Hippocampal formation (tissue), 2 donors: ENCODE measurements at regions not wholly inside any gene's neighbourhood (a gene's known extent, or its start where the extent isn't known, plus 50 kb on each side); places are given as distances from the start of the nearest gene placed in this dataset.

Source experiments
- DNase-seq, 2 donors: peaks; one replicate each; lab custom pipeline; 2025; lab: John Stamatoyannopoulos, UW

- DNase-seq, result no peak
Measured at GRCh38 chr1:98382986-98383740, 278.4 kb upstream of the SNX7 start.

- DNase-seq, result no peak
Measured at GRCh38 chr1:98382586-98382985, 278.9 kb upstream of the SNX7 start.

GRCh38 chr1:98374098-98374497 is 287.4 kb upstream of the SNX7 start:
- DNase-seq, result no peak

- no peak for DNase-seq
Measured at GRCh38 chr1:98373056-98373455, 288.5 kb upstream of the SNX7 start.

- no peak for DNase-seq
Measured at GRCh38 chr1:98371764-98372163, 289.8 kb upstream of the SNX7 start.

GRCh38 chr1:98369463-98369862 is 292.1 kb upstream of the SNX7 start:
- no peak for DNase-seq

- DNase-seq, result no peak
Measured at GRCh38 chr1:98368995-98369394, 292.5 kb upstream of the SNX7 start.

- no peak for DNase-seq
Measured at GRCh38 chr1:98367426-98367825, 294.1 kb upstream of the SNX7 start.

- no peak for DNase-seq
Measured at GRCh38 chr1:98366343-98366742, 295.2 kb upstream of the SNX7 start.

GRCh38 chr1:98364544-98364943 is 297.0 kb upstream of the SNX7 start:
- DNase-seq, result no peak

- no peak for DNase-seq
Measured at GRCh38 chr1:98360864-98361263, 300.7 kb upstream of the SNX7 start.

- DNase-seq, result no peak
Measured at GRCh38 chr1:98355656-98356383, 305.7 kb upstream of the SNX7 start.

- no peak for DNase-seq
Measured at GRCh38 chr1:98352378-98352777, 309.1 kb upstream of the SNX7 start.

- no peak for DNase-seq
Measured at GRCh38 chr1:98351561-98351960, 310.0 kb upstream of the SNX7 start.

- no peak for DNase-seq
Measured at GRCh38 chr1:98345417-98345816, 316.1 kb upstream of the SNX7 start.

- DNase-seq, result no peak
Measured at GRCh38 chr1:98344731-98345130, 316.8 kb upstream of the SNX7 start.

- no peak for DNase-seq
Measured at GRCh38 chr1:98342566-98342965, 319.0 kb upstream of the SNX7 start.

- no peak for DNase-seq
Measured at GRCh38 chr1:98340511-98340910, 321.0 kb upstream of the SNX7 start.

GRCh38 chr1:98336472-98337083 is 324.9 kb upstream of the SNX7 start:
- no peak for DNase-seq

GRCh38 chr1:98333936-98334335 is 327.6 kb upstream of the SNX7 start:
- no peak for DNase-seq

GRCh38 chr1:98333406-98333805 is 328.1 kb upstream of the SNX7 start:
- no peak for DNase-seq

- no peak for DNase-seq
Measured at GRCh38 chr1:98331718-98332311, 329.7 kb upstream of the SNX7 start.

GRCh38 chr1:98331243-98331642 is 330.3 kb upstream of the SNX7 start:
- no peak for DNase-seq
